ENCODE measurements at regions not wholly inside any gene's neighbourhood (a gene's known extent, or its start where the extent isn't known, plus 50 kb on each side); places are given as distances from the start of the nearest gene placed in this dataset.

GRCh38 chr5:2277886-2278285, 395.2 kb upstream of the IRX4 start:
- no peaks in the 10 kb centered on the region for H3K4me1 ChIP-seq (ENCODE audit: low read depth, poor library complexity, severe bottlenecking)
- no peak overlapping the region for H3K4me2 ChIP-seq
- H3K9ac ChIP-seq: no peak overlapping the region
- H4K20me1 ChIP-seq (ENCODE audit: insufficient read depth): no peaks in the 10 kb centered on the region
- H2AFZ ChIP-seq (ENCODE audit: low read depth): no peak overlapping the region
- H3K4me3 ChIP-seq (IDR thresholded peaks at IDR 0.05; ENCODE audit: insufficient read depth, low read depth, low read length): no peak overlapping the region
- TF ChIP-seq CTCF (conservative IDR thresholded peaks at IDR 0.05; ENCODE audit: low read depth, low read length): no peak
- no peaks in the 10 kb centered on the region for H3K27me3 ChIP-seq (ENCODE audit: insufficient read depth, low read depth)
- H3K36me3 ChIP-seq (ENCODE audit: insufficient read depth): no peaks in the 10 kb centered on the region
- no peaks in the 10 kb centered on the region for H3K79me2 ChIP-seq (ENCODE audit: insufficient read depth, low read depth)
- no peak overlapping the region for H3K27ac ChIP-seq

GRCh38 chr5:2276101-2276500, 393.4 kb upstream of the IRX4 start:
- Histone ChIP-seq H3K36me3 (ENCODE audit: insufficient read depth) (no peaks in the 10 kb centered on the region), H3K79me2 (ENCODE audit: insufficient read depth, low read depth) (no peaks in the 10 kb centered on the region), H3K4me1 (ENCODE audit: low read depth, poor library complexity, severe bottlenecking) (no peaks in the 10 kb centered on the region), H3K27ac (no peak overlapping the region), H3K4me3 (IDR thresholded peaks at IDR 0.05; ENCODE audit: insufficient read depth, low read depth, low read length) (no peak overlapping the region), H3K9ac (no peak overlapping the region), H3K4me2 (no peak overlapping the region), H3K27me3 (ENCODE audit: insufficient read depth, low read depth) (no peaks in the 10 kb centered on the region), H4K20me1 (ENCODE audit: insufficient read depth) (no peaks in the 10 kb centered on the region), H2AFZ (ENCODE audit: low read depth) (no peak overlapping the region)
- no peak for TF ChIP-seq CTCF (conservative IDR thresholded peaks at IDR 0.05; ENCODE audit: low read depth, low read length)

- Histone ChIP-seq H3K27ac (no peak overlapping the region), H3K79me2 (ENCODE audit: insufficient read depth, low read depth) (no peaks in the 10 kb centered on the region), H4K20me1 (ENCODE audit: insufficient read depth) (no peaks in the 10 kb centered on the region), H3K4me3 (IDR thresholded peaks at IDR 0.05; ENCODE audit: insufficient read depth, low read depth, low read length) (no peak overlapping the region), H3K9ac (no peak overlapping the region), H3K27me3 (ENCODE audit: insufficient read depth, low read depth) (no peaks in the 10 kb centered on the region), H2AFZ (ENCODE audit: low read depth) (no peak overlapping the region), H3K4me1 (ENCODE audit: low read depth, poor library complexity, severe bottlenecking) (no peaks in the 10 kb centered on the region), H3K4me2 (no peak overlapping the region), H3K36me3 (ENCODE audit: insufficient read depth) (no peaks in the 10 kb centered on the region)
- TF ChIP-seq CTCF (conservative IDR thresholded peaks at IDR 0.05; ENCODE audit: low read depth, low read length): no peak
Measured at GRCh38 chr5:2272755-2273154, 390.0 kb upstream of the IRX4 start.

- Histone ChIP-seq H3K9ac (no peak overlapping the region), H2AFZ (ENCODE audit: low read depth) (no peak overlapping the region), H3K27ac (no peak overlapping the region), H4K20me1 (ENCODE audit: insufficient read depth) (no peaks in the 10 kb centered on the region), H3K36me3 (ENCODE audit: insufficient read depth) (no peaks in the 10 kb centered on the region), H3K4me2 (no peak overlapping the region), H3K4me3 (IDR thresholded peaks at IDR 0.05; ENCODE audit: insufficient read depth, low read depth, low read length) (no peak overlapping the region), H3K27me3 (ENCODE audit: insufficient read depth, low read depth) (no peaks in the 10 kb centered on the region), H3K79me2 (ENCODE audit: insufficient read depth, low read depth) (no peaks in the 10 kb centered on the region), H3K4me1 (ENCODE audit: low read depth, poor library complexity, severe bottlenecking) (no peaks in the 10 kb centered on the region)
- no peak for TF ChIP-seq CTCF (conservative IDR thresholded peaks at IDR 0.05; ENCODE audit: low read depth, low read length)
Measured at GRCh38 chr5:2272039-2272438, 389.3 kb upstream of the IRX4 start.

- no peak overlapping the region for H2AFZ ChIP-seq (ENCODE audit: low read depth)
- H3K9ac ChIP-seq: no peak overlapping the region
- H3K4me1 ChIP-seq (ENCODE audit: low read depth, poor library complexity, severe bottlenecking): no peaks in the 10 kb centered on the region
- no peaks in the 10 kb centered on the region for H3K27me3 ChIP-seq (ENCODE audit: insufficient read depth, low read depth)
- no peak overlapping the region for H3K4me3 ChIP-seq (IDR thresholded peaks at IDR 0.05; ENCODE audit: insufficient read depth, low read depth, low read length)
- no peak overlapping the region for H3K4me2 ChIP-seq
- no peak for TF ChIP-seq CTCF (conservative IDR thresholded peaks at IDR 0.05; ENCODE audit: low read depth, low read length)
- H4K20me1 ChIP-seq (ENCODE audit: insufficient read depth): no peaks in the 10 kb centered on the region
- H3K27ac ChIP-seq: no peak overlapping the region
- no peaks in the 10 kb centered on the region for H3K36me3 ChIP-seq (ENCODE audit: insufficient read depth)
- H3K79me2 ChIP-seq (ENCODE audit: insufficient read depth, low read depth): no peaks in the 10 kb centered on the region
Measured at GRCh38 chr5:2271316-2271715, 388.6 kb upstream of the IRX4 start.

Measured in KMS-11 (cell line).